ENCODE measurements at regions not wholly inside any gene's neighbourhood (a gene's known extent, or its start where the extent isn't known, plus 50 kb on each side); places are given as distances from the start of the nearest gene placed in this dataset.

DNA sequence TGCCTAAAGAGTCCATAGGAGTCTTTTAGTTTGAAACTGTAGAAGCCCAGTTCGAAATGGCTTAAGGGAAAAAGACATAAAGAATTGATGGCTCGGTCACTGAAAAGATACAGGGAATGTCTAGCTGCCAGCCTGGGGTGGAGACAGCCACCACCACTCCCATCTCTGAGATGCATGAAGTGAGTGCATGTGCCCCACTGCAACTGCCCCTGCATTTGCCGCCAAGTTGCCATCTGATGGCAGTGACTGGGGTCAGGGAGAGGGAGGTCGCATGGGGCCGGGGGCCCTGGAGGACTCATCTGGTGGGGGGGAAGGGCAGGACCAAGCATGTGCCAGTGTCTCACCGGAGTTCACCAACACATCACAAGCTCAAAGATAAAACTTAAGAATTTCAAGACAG, 385.8 kb upstream of the SULF2 start:
- no peak for TF ChIP-seq CTCF (IDR thresholded peaks at IDR 0.05)
- TF ChIP-seq POLR2A (IDR thresholded peaks at IDR 0.05) = no peak
